HUES6 (cell line): ENCODE measurements at regions not wholly inside any gene's neighbourhood (a gene's known extent, or its start where the extent isn't known, plus 50 kb on each side); places are given as distances from the start of the nearest gene placed in this dataset.

Experiments
- H3K27ac ChIP-seq: 2 replicates; pipeline ENCODE4 v1.7.0; 2013; ENCODE audit warnings: low read depth, mild to moderate bottlenecking, low read length, inconsistent platforms
- H3K27me3 ChIP-seq: 2 replicates; pipeline ENCODE4 v1.6.1; 2013; ENCODE audit warnings: low read length; ENCODE audit not compliant: control insufficient read depth, insufficient read depth
- H3K36me3 ChIP-seq: 2 replicates; pipeline ENCODE4 v1.6.1; 2013; ENCODE audit warnings: low read length; ENCODE audit not compliant: control insufficient read depth, insufficient read depth
- H3K4me1 ChIP-seq: 2 replicates; pipeline ENCODE4 v1.6.1; 2013; ENCODE audit warnings: low read length; ENCODE audit not compliant: control insufficient read depth, insufficient read depth
- H3K4me3 ChIP-seq: 2 replicates; pipeline ENCODE4 v1.5.1; 2013; ENCODE audit warnings: low read depth, low read length
- H3K9ac ChIP-seq: one replicate; pipeline ENCODE4 v1.6.1; 2013; ENCODE audit warnings: mild to moderate bottlenecking, low read length
- H3K9me3 ChIP-seq: 2 replicates; pipeline ENCODE4 v1.6.1; 2013; ENCODE audit warnings: low read depth, low read length; ENCODE audit not compliant: control insufficient read depth, insufficient read depth

DNA sequence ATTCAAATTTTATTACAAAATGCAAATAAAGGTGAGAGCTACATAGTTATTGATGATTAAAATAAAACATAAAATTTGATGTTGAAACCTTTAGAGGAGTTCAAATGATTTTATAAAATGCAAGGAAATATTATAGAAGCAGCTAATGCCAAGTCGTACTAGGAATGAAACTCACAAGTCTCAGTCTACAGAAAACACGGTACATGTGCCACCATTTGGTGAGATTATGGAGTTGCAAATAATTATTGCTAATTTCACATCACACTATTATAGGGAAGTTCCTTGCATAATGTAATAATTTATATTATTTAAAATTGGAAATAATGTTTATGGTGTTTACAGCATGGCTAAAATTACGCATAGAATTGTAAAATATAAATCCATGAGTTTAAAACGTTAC is 1601.7 kb upstream of the TENM3 start:
- no peak overlapping the region for H3K9ac ChIP-seq
- no peak overlapping the region for H3K4me3 ChIP-seq
- H3K9me3 ChIP-seq, result no peaks in the 10 kb centered on the region
- no peak overlapping the region for H3K27ac ChIP-seq
- no peaks in the 10 kb centered on the region for H3K36me3 ChIP-seq
- H3K4me1 ChIP-seq, result peaks cover 10% of the 10 kb centered on the region
- no peaks in the 10 kb centered on the region for H3K27me3 ChIP-seq

DNA sequence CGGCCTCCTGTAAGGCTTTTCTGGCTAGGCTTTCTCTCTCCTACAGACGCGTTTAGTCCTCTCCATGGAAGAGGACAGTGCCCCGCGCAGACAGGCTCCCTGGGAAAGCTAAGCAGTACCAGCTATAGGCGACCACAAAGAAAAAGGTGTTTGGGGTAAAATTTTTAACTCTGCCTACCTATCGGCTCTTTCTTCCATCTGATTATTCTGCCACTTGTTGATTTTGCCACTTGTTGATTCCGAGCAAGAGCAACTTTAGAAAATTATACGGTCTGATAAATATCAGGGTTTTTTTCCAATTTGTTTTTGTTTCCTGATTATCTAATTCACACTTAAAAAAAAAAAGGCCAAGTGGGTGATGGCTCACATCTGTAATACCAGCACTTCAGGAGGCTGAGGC is 1600.5 kb upstream of the TENM3 start:
- H3K4me1 ChIP-seq, result peaks cover 10% of the 10 kb centered on the region
- H3K27me3 ChIP-seq, result no peaks in the 10 kb centered on the region
- no peak overlapping the region for H3K27ac ChIP-seq
- H3K9ac ChIP-seq, result no peak overlapping the region
- H3K4me3 ChIP-seq, result no peak overlapping the region
- no peaks in the 10 kb centered on the region for H3K9me3 ChIP-seq
- H3K36me3 ChIP-seq, result no peaks in the 10 kb centered on the region

- Histone ChIP-seq H3K4me3 (no peak overlapping the region), H3K9me3 (no peaks in the 10 kb centered on the region), H3K36me3 (no peaks in the 10 kb centered on the region), H3K9ac (no peak overlapping the region), H3K27ac (no peak overlapping the region), H3K27me3 (no peaks in the 10 kb centered on the region), H3K4me1 (no peaks in the 10 kb centered on the region)
Observed at GRCh38 chr4:180650273-180650672, 1592.9 kb upstream of the TENM3 start.

DNA sequence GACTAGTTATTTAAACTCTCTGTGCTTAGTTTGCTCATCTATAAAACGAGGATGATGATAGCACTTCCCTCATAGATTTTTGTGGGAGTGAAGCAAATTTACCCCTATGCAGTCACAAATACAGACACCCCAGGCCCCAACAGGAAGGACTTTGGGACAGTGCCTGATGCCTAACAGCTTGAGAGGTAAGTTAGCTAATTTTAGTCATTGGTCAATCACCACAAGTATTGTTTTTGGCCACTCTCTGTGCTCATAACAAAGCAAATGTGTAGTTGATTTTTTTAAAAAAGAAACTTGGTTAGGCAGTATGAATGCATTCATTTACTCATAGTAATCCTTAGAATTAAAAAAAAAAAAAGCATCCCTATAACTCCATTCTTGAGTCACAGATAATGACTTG is 1590.7 kb upstream of the TENM3 start:
- no peak overlapping the region for H3K27ac ChIP-seq
- no peak overlapping the region for H3K9ac ChIP-seq

DNA sequence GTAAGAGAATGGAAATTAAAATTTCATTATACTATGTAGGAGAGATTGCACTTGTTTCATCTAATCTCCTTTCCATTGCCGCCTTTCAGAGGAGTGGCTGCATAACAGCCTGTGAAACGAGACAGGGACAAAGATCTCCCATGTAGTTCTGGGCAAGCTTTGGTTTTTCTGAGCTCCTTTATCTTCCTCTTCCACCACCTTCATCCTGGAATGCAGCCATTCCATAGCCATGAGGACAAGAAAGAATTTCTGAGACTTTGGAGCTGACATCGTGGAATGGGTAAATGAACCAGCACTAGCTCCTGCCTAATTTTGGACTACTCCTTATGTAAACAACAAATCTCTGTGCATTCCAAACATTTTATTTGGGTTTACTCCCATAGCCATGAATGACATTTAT is 1587.3 kb upstream of the TENM3 start:
- Histone ChIP-seq H3K27me3 (no peaks in the 10 kb centered on the region), H3K9me3 (no peaks in the 10 kb centered on the region), H3K4me3 (no peak overlapping the region), H3K4me1 (no peaks in the 10 kb centered on the region), H3K9ac (no peak overlapping the region), H3K27ac (no peak overlapping the region), H3K36me3 (no peaks in the 10 kb centered on the region)

More for the DNA sequence above, 1590.7 kb upstream of the TENM3 start:
- H3K4me1 ChIP-seq, result no peaks in the 10 kb centered on the region
- H3K9me3 ChIP-seq, result no peaks in the 10 kb centered on the region
- no peaks in the 10 kb centered on the region for H3K36me3 ChIP-seq
- no peaks in the 10 kb centered on the region for H3K27me3 ChIP-seq
- H3K4me3 ChIP-seq, result no peak overlapping the region

- no peaks in the 10 kb centered on the region for H3K9me3 ChIP-seq
- H3K4me3 ChIP-seq, result no peak overlapping the region
- no peak overlapping the region for H3K27ac ChIP-seq
- no peaks in the 10 kb centered on the region for H3K27me3 ChIP-seq
- no peaks in the 10 kb centered on the region for H3K36me3 ChIP-seq
- H3K4me1 ChIP-seq, result no peaks in the 10 kb centered on the region
- H3K9ac ChIP-seq, result no peak overlapping the region
Observed at GRCh38 chr4:180657881-180658280, 1585.3 kb upstream of the TENM3 start.

GRCh38 chr4:180664766-180665368 is 1578.3 kb upstream of the TENM3 start:
- Histone ChIP-seq H3K9me3 (no peaks in the 10 kb centered on the region), H3K27me3 (no peaks in the 10 kb centered on the region), H3K36me3 (no peaks in the 10 kb centered on the region), H3K4me3 (no peak overlapping the region), H3K4me1 (peaks cover 4% of the 10 kb centered on the region; the same call in 1 of the 2 replicates), H3K27ac (no peak overlapping the region), H3K9ac (no peak overlapping the region)

- no peaks in the 10 kb centered on the region for H3K27me3 ChIP-seq
- H3K27ac ChIP-seq, result no peak overlapping the region
- peaks cover 4% of the 10 kb centered on the region; the same call in 1 of the 2 replicates for H3K4me1 ChIP-seq
- no peaks in the 10 kb centered on the region for H3K36me3 ChIP-seq
- H3K4me3 ChIP-seq, result no peak overlapping the region
- H3K9me3 ChIP-seq, result no peaks in the 10 kb centered on the region
- H3K9ac ChIP-seq, result no peak overlapping the region
Observed at GRCh38 chr4:180665481-180665880, 1577.7 kb upstream of the TENM3 start.

DNA sequence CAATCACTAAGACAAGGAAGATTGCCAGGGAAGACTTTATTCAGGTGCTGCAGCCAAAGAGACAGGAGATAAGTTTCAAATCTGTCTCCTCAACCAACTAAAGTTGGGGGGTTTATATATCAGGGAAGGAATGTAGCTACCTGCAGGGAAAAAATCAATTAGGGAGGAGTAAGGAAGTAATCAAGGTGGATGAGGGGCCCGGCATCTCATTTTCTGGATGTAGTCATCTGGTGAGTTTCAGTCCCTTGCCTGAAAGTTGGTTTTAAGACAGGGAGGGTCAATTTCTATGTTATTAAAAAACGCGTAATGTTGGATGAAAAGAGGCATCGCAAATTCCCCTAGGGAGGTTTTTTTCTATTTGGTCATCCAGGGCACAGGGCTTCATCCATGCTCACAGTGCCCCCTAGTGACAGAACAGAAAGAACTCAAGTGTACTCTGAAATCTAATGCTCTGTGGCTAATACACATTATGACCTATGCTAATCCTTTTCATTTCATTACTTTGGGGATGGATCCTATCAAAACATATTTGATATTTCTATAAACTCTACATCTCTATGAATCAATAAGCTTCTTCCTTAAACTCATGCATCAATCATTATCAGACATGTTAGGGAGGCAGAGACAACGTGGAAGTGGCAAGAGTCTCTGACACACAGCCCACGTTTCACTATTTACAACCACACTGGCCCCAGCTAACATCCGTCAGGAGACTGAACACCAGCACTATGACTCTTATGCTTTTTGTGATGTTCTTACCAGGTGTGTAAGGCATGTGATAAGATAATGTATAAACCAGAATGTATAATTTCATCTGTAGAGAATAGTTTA is 1577.0 kb upstream of the TENM3 start:
- no peaks in the 10 kb centered on the region for H3K36me3 ChIP-seq
- peak overlapping the region; percentile 35; the same call in 1 of the 2 replicates for H3K4me3 ChIP-seq
- no peaks in the 10 kb centered on the region for H3K9me3 ChIP-seq
- no peaks in the 10 kb centered on the region for H3K27me3 ChIP-seq
- H3K9ac ChIP-seq, result no peak overlapping the region
- H3K4me1 ChIP-seq, result peaks cover 4% of the 10 kb centered on the region; the same call in 1 of the 2 replicates
- H3K27ac ChIP-seq, result no peak overlapping the region

- Histone ChIP-seq H3K9ac (no peak overlapping the region), H3K27me3 (no peaks in the 10 kb centered on the region), H3K9me3 (no peaks in the 10 kb centered on the region), H3K36me3 (no peaks in the 10 kb centered on the region), H3K4me1 (peaks cover 4% of the 10 kb centered on the region; the same call in 1 of the 2 replicates), H3K27ac (no peak overlapping the region), H3K4me3 (no peak overlapping the region)
Observed at GRCh38 chr4:180668732-180669131, 1574.5 kb upstream of the TENM3 start.

- Histone ChIP-seq H3K4me1 (peaks cover 4% of the 10 kb centered on the region; the same call in 1 of the 2 replicates), H3K27me3 (no peaks in the 10 kb centered on the region), H3K27ac (no peak overlapping the region), H3K9ac (no peak overlapping the region), H3K36me3 (no peaks in the 10 kb centered on the region), H3K4me3 (no peak overlapping the region), H3K9me3 (no peaks in the 10 kb centered on the region)
Observed at GRCh38 chr4:180669680-180670079, 1573.5 kb upstream of the TENM3 start.
